HCEC 1CT (cell line): ENCODE measurements at regions not wholly inside any gene's neighbourhood (a gene's known extent, or its start where the extent isn't known, plus 50 kb on each side); places are given as distances from the start of the nearest gene placed in this dataset.
"Not testable (repeated sequence)": the region's sequence is repeated elsewhere in the genome, so short reads cannot be mapped to it uniquely, and the experiment has no call there.

ENCODE experiments used
- DNase-seq: peaks from one replicate; pipeline ENCODE4 v3.0.0-alpha.2; 2017

DNA sequence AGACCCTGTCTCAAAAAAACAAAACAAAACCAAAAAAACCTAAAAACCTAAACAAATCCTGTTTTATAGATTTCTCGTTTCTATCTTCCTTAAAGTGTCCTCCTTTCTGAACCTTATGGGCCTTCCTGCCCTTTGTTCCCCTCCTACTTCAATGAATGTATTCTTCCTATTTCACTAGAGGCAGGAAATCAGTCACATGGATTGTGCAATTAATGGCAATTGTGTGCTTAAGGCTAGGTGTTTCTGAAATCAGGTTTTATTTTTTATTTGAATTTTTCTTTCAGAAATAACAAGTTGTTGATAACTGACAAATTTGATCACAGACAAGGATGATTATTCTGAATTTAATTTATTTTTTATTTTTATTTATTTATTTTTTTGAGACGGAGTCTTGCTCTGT, 220.6 kb upstream of the SEMA6A start:
- no peak for DNase-seq

GRCh38 chr5:116789522-116789921, 214.9 kb upstream of the SEMA6A start:
- DNase-seq, result no peak

DNA sequence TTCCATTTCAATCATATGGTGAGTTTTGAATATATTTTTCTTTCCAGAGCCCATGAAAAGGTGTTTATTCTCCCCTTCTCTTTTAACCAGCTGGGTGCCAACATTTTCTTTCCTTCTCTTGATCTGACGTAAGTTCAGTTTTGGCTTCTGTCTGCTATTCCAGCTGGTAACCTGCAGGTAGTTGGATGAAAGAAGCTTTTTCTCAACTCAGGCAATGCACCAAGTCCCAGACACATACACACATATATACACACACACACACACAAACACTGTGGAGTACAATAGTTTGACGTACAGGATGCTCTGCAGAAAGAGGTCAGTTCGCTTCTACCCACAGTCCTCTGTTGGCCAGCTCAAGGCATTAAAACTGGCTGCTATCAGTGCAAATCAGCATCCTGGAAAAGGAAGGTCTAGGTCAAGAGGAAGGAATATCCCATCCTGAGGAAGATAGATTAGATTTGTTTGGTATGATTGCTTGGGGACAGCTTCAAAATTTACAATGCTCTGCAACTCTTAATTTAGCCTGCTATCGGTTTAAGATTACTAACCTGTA, 214.3 kb upstream of the SEMA6A start:
- no peak for DNase-seq

DNA sequence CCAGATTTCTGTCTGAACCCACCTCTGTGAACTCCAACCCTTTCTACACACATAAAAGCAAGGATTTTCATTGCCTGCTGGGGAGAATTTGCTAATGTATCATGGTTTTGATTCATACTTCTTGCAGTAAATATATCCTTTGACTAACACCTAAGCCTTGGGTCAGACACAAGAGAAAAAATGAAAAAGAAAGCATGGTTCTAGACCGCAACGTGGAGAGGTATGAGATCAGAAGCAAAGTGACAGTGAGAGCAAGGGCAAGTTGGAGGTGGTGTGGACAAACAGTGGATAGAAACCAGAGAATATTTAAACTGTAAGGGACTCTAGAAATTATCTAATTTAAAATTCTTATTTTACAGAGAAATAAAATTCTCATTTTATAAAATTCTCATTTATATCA, 212.9 kb upstream of the SEMA6A start:
- no peak for DNase-seq

GRCh38 chr5:116785106-116785505, 210.5 kb upstream of the SEMA6A start:
- no peak for DNase-seq

GRCh38 chr5:116779846-116780245, 205.2 kb upstream of the SEMA6A start:
- DNase-seq, result no peak

GRCh38 chr5:116778651-116779280, 204.1 kb upstream of the SEMA6A start:
- DNase-seq, result no peak

DNA sequence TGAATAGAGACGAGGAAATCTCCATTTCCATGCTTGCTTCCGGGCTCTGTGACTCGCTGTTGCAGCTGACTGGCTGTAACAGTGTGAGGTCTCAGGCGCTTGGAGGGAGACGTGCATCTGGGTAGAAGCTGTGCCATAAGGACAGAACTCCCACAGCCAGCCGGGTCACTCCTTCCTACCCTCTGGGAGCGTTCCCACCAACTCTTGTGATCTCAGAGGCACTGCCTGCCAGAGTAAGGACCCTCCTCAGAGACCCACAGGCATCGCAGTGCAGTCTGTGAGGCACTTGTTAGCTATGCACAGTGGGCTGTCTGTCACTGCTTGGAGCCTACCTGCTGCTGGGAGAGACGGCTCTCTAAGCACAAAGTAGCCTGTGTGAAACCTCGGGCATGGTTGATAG, 203.4 kb upstream of the SEMA6A start:
- no peak for DNase-seq

GRCh38 chr5:116773926-116774325, 199.3 kb upstream of the SEMA6A start:
- no peak for DNase-seq

GRCh38 chr5:116772806-116773205, 198.2 kb upstream of the SEMA6A start:
- no peak for DNase-seq

DNA sequence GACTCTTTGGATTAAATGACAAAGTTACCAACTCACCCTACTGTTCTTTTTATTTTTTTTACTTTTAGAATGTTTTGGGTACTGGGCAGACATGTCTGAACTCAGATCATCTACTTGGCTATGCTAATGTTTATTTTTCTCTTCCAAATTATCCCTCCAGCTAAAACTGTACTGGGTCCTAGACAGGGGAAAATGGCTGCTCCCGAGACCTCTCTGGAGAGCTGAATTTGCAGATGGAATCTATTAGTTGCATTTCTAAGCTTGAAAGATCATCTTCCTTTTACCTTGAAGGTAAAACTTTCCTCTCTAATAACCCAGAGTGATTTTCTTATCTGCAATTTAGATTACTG, 197.5 kb upstream of the SEMA6A start:
- DNase-seq, result no peak

DNA sequence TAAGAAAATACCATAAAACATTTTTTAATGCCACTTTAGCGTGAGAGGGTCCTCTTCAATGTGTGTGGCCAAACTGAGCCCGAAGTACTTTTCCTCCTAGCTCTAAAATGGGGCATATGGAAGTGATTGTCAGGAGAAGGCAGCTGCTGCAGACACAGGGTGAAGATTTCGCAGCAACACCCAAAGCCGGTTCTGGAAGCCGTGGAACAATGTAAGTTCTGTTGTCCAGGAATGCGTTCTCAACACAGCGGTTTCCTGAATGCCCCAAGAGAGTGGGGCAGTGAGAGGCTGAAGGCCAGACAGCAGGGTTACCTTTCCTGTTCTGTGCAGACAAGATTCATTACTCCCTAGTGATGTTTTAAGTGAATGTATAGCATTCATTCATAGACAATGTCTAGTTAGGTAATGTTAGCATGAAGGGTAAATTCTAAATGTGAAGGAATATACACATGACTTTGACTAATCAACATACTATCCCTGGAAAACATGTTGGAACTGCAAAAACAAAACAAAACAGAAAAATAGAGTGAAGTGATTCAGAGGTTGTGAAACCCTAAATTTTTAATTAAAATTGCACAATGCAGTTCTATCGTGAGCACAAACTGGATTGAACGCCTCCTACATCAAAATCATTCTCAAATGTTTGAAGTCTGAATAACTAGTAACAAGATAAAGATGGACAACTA, 197.0 kb upstream of the SEMA6A start:
- no peak for DNase-seq

DNA sequence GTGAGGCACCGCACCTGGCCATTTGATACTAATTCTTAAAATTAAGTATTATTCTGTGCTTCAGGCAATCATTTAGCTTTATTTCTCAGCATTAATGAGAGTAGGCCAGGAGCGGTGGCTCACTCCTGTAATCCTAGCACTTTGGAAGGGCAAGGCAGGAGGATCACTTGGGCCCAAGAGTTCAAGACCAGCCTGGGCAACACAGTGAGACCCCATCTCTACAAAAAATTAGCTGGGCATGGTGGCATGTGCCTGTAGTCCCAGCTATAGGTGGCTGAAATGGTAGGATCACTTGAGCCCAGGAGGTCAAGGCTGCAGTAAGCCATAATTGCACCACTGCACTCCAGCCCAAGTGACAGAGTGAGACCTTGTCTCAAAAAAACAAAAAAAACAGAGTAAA, 195.3 kb upstream of the SEMA6A start:
- DNase-seq, result not testable (repeated sequence)

DNA sequence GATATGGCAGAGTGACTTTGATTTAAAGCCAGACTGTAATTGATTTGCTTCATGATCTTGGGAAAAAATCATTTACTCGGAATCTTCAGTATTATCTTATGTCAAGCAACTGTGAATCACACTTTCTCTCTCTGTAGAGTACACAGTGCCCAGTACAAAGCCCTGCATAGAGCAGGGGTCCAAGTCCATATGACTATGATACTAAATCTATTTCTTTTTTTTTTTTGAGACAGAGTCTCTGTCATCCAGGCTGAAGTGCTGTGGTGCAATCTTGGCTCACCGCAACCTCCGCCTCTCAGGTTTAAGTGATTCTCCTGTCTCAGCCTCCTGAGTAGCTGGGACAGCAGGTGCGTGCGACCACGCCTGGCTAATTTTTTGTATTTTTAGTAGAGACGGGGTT, 194.8 kb upstream of the SEMA6A start:
- DNase-seq, result no peak

DNA sequence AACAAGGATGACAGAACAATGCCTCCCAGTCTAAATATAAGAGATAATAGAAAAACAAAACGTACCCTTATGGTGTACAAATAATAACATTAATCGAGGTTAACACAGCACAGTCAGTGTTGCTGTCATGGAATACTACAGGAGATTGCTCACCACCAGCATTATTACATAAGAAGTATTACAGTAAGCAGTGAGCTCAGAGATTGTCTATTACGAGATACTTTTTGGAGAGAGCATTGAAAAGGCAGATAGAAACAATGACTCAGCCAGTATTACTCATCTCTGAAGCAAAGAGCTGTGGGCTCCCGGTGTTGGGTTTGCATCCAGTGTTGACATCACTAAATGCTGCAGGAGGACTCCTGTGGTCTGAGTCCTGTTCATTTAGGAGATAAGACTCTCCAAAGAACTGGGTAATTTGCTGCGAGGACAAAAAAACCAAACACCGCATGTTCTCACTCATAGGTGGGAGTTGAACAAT, 191.9 kb upstream of the SEMA6A start:
- peak; percentile 29 for DNase-seq

GRCh38 chr5:116765441-116765840, 190.8 kb upstream of the SEMA6A start:
- no peak for DNase-seq

DNA sequence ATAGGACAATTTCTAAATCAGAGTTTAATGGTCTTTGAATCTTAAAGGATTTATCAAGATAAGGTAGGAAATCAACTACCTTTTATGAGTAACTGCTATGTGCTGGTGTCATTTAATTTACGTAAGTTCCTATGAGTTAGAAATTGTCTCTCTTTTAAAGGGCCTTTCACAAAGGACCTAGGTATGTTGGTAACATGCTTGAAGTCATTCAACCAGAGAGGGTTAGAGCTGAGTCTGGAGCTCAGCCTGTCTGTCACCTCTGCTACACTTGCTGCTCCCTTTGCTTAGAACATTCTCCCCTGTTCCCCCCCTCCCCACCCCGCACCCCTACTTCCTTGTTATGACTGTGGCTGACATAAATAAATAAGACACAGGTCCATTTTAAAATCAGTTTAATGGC, 190.3 kb upstream of the SEMA6A start:
- no peak for DNase-seq

- DNase-seq, result no peak
Measured at GRCh38 chr5:116763987-116764866, 189.6 kb upstream of the SEMA6A start.

GRCh38 chr5:116759860-116760640, 185.4 kb upstream of the SEMA6A start:
- DNase-seq, result no peak

DNA sequence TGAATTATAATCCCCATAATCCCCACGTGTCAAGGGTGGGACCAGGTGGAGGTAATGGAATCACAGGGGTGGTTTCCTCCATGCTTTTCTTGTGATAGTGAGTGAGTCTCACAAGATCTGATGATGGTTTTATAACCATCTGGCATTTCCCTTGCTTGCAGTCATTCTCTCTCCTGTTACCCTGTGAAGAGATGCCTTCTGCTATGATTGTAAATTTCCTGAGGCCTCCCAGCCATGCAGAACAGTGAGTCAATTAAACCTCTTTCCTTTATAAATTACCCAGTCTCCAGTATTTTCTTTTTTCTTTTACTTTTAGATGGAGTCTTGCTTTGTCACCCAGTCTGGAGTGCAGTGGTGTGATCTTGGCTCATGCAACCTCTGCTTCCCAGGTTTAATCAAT, 182.7 kb upstream of the SEMA6A start:
- no peak for DNase-seq

DNA sequence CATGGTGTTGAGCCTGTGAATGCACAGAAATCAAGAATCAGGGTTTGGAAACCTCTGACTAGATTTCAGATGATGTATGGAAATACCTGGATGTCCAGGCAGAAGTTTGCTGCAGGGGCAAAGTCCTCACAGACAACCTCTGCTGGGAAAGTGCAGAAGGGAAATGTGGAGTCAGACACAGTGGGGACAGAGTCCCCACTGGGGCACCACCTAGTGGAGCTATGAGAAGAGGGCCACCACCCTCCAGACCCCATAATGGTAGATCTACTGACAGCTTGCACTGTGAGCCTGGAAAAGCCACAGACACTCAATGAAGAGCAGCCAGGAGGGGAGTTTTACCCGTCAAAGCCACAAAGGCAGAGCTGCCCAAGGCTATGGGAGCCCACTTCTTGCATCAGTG, 181.9 kb upstream of the SEMA6A start:
- DNase-seq, result no peak

DNA sequence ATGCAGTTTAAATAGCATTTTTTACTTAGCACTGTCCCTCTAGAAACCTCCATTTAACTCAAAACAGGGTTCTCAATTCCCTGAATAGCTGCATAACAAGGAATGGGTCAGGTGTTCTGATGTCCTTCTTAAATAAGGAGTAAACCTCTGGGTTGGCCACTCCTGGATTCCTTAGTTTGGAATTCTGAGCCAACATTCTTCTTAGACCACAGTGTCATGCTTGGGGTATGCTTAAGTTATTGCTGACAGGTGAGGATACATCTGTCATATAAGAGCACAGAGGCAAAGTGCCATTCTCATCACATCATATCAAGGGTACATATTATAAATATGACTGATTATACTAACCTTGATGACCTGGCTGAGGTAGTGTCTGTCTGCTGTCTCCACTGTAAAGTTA, 179.9 kb upstream of the SEMA6A start:
- no peak for DNase-seq

DNA sequence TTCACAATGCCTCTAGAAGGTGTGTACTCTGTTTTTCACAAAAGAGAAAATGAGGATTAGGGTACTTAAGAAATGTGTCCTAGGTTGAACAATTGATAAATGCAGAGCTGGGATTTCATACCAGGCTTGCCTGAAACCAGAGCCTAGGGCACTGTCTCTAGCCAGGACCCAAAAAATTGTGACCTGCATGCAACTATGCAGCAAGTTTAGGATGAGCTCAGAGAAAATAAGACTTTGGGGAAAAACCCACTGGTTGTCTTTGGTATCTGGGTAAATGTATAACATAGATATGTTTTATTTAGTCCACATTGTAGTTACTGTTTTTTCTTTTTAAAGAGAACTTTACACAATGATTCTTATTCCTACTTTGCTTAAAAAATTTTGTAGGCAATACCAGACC, 177.1 kb upstream of the SEMA6A start:
- DNase-seq, result no peak
